ENCODE measurements at regions not wholly inside any gene's neighbourhood (a gene's known extent, or its start where the extent isn't known, plus 50 kb on each side); places are given as distances from the start of the nearest gene placed in this dataset.
"Not testable (repeated sequence)": the region's sequence is repeated elsewhere in the genome, so short reads cannot be mapped to it uniquely, and the experiment has no call there.

GRCh38 chr12:131334835-131335234 is 376.1 kb upstream of the SFSWAP start:
- no peak overlapping the region for H3K4me3 ChIP-seq
- no peaks in the 10 kb centered on the region for H3K4me1 ChIP-seq
- intact Hi-C loops (cut with DNase I): no loop called here
- H3K36me3 ChIP-seq: no peaks in the 10 kb centered on the region
- ATAC-seq (no peak), DNase-seq (no peak)
- no peak overlapping the region for H3K27ac ChIP-seq
- no peak for TF ChIP-seq CTCF (IDR thresholded peaks at IDR 0.05)
- no peaks in the 10 kb centered on the region for H3K9me3 ChIP-seq
- no peaks in the 10 kb centered on the region for H3K27me3 ChIP-seq

GRCh38 chr12:131335456-131335855 is 375.4 kb upstream of the SFSWAP start:
- no peak overlapping the region for H3K4me3 ChIP-seq
- no peak for DNase-seq
- H3K4me1 ChIP-seq: no peaks in the 10 kb centered on the region
- H3K27ac ChIP-seq: no peak overlapping the region
- ATAC-seq: no peak
- H3K27me3 ChIP-seq: no peaks in the 10 kb centered on the region
- TF ChIP-seq CTCF (IDR thresholded peaks at IDR 0.05): no peak
- H3K9me3 ChIP-seq: no peaks in the 10 kb centered on the region
- intact Hi-C loops (cut with DNase I): no loop called here
- H3K36me3 ChIP-seq: no peaks in the 10 kb centered on the region

- H3K4me1 ChIP-seq; H3K9me3 ChIP-seq; intact Hi-C loops (cut with DNase I); H3K4me3 ChIP-seq; ATAC-seq; H3K27ac ChIP-seq; H3K27me3 ChIP-seq; DNase-seq; H3K36me3 ChIP-seq: not testable (repeated sequence)
These were observed 373.0 kb upstream of the SFSWAP start for GRCh38 chr12:131337861-131338260.

- Histone ChIP-seq H3K36me3 (no peaks in the 10 kb centered on the region), H3K27me3 (no peaks in the 10 kb centered on the region), H3K9me3 (no peaks in the 10 kb centered on the region), H3K4me1 (no peaks in the 10 kb centered on the region), H3K27ac (no peak overlapping the region), H3K4me3 (no peak overlapping the region)
- DNase-seq (peak in 1 of 4 donors; percentile 31), ATAC-seq (no peak)
- intact Hi-C loops (cut with DNase I): no loop called here
- no peak for TF ChIP-seq CTCF (IDR thresholded peaks at IDR 0.05)
These were observed 370.2 kb upstream of the SFSWAP start for GRCh38 chr12:131340616-131341210.

- ATAC-seq; intact Hi-C loops (cut with DNase I): not testable (repeated sequence)
These were observed 369.3 kb upstream of the SFSWAP start for GRCh38 chr12:131341608-131342007.

GRCh38 chr12:131343436-131343835 is 367.5 kb upstream of the SFSWAP start:
- H3K36me3 ChIP-seq; H3K4me3 ChIP-seq; H3K27ac ChIP-seq; H3K4me1 ChIP-seq; H3K9me3 ChIP-seq; intact Hi-C loops (cut with DNase I); DNase-seq; ATAC-seq: not testable (repeated sequence)
- peaks cover 0 to 23% of the 10 kb centered on the region in 2 donors for H3K27me3 ChIP-seq

More at GRCh38 chr12:131341608-131342007, 369.3 kb upstream of the SFSWAP start:
- H3K36me3 ChIP-seq, H3K4me3 ChIP-seq, DNase-seq, H3K9me3 ChIP-seq, H3K27ac ChIP-seq, H3K27me3 ChIP-seq, H3K4me1 ChIP-seq: not testable (repeated sequence)

- H3K4me3 ChIP-seq; H3K36me3 ChIP-seq; H3K27ac ChIP-seq; intact Hi-C loops (cut with DNase I); ATAC-seq; H3K4me1 ChIP-seq; H3K9me3 ChIP-seq: not testable (repeated sequence)
- DNase-seq: peak in 1 of 4 donors; percentile 39
- peaks cover 5 to 38% of the 10 kb centered on the region in 2 donors for H3K27me3 ChIP-seq
These were observed 366.0 kb upstream of the SFSWAP start for GRCh38 chr12:131344715-131345520.

All from left lung (tissue), 4 donors.